CD4-positive, alpha-beta T cell (primary cell): ENCODE measurements at regions not wholly inside any gene's neighbourhood (a gene's known extent, or its start where the extent isn't known, plus 50 kb on each side); places are given as distances from the start of the nearest gene placed in this dataset.

Experiments
- ATAC-seq: fragments of 200-7000 bp; cut with Tn5 transposase; one replicate; pipeline ENCODE4 v1.10.0; 2022; ENCODE audit warnings: mild to moderate bottlenecking; ENCODE audit not compliant: poor library complexity
- CTCF ChIA-PET: fragments of 350-600 bp; sonication (Branson Sonifier 250); formaldehyde crosslinking; loops from one replicate; lab custom pipeline; 2021; ENCODE audit warnings: antibody characterized with exemption, inconsistent platforms; lab: Charles Lee
- POLR2A ChIA-PET: fragments of 350-600 bp; sonication (Branson Sonifier 250); formaldehyde crosslinking; loops from one replicate; lab custom pipeline; 2021; ENCODE audit warnings: antibody characterized with exemption, inconsistent platforms; lab: Charles Lee
- DNase-seq, 14 experiments: peaks; one replicate each; pipeline ENCODE4 v3.0.0-alpha.2; 2013 to 2020; ENCODE audit warnings: mixed read lengths in 2 of 14
- H3K27ac ChIP-seq, 2 donors: one replicate each; pipeline versions ENCODE4 v1.5.1 to v1.7.0; 2013; ENCODE audit warnings: low read length in 2 of 2, low read depth in 1 of 2, mild to moderate bottlenecking in 1 of 2
- H3K27me3 ChIP-seq, 2 experiments: 1 replicate in 1 of 2; 2 replicates in 1 of 2; pipeline versions ENCODE4 v1.6.1 to v1.7.0; 2013; ENCODE audit warnings: low read length in 2 of 2, control low read depth in 1 of 2, mild to moderate bottlenecking in 1 of 2, moderate library complexity in 1 of 2; ENCODE audit not compliant: insufficient read depth in 2 of 2, control insufficient read depth in 1 of 2
- H3K36me3 ChIP-seq: one replicate; pipeline ENCODE4 v1.6.1; 2013; ENCODE audit warnings: low read length, control low read depth; ENCODE audit not compliant: insufficient read depth
- H3K4me1 ChIP-seq: one replicate; pipeline ENCODE4 v1.6.1; 2013; ENCODE audit warnings: low read length, control low read depth; ENCODE audit not compliant: insufficient read depth
- H3K4me3 ChIP-seq: one replicate; pipeline ENCODE4 v1.5.1; 2013; ENCODE audit warnings: mild to moderate bottlenecking, low read length, moderate library complexity
- H3K9me3 ChIP-seq, 2 experiments: 1 replicate in 1 of 2; 2 replicates in 1 of 2; pipeline versions ENCODE4 v1.6.1 to v1.7.0; 2013; ENCODE audit warnings: low read length in 2 of 2, mild to moderate bottlenecking in 2 of 2, control low read depth in 1 of 2, moderate library complexity in 1 of 2; ENCODE audit not compliant: control insufficient read depth in 1 of 2, insufficient read depth in 1 of 2
- H3K27ac Mint-ChIP-seq: one replicate; pipeline ENCODE4 v1.8.0; 2020; ENCODE audit warnings: mixed read lengths
- H3K27me3 Mint-ChIP-seq: one replicate; pipeline ENCODE4 v1.8.0; 2021; ENCODE audit warnings: mixed read lengths
- H3K36me3 Mint-ChIP-seq: one replicate; pipeline ENCODE4 v1.8.0; 2021; ENCODE audit warnings: low read depth, mixed read lengths
- H3K4me1 Mint-ChIP-seq: one replicate; pipeline ENCODE4 v1.8.0; 2021; ENCODE audit warnings: low read depth, mixed read lengths
- H3K4me3 Mint-ChIP-seq: one replicate; pipeline ENCODE4 v1.8.0; 2020; ENCODE audit warnings: mild to moderate bottlenecking, mixed read lengths
- H3K9me3 Mint-ChIP-seq: one replicate; pipeline ENCODE4 v1.8.0; 2020; ENCODE audit warnings: mixed read lengths
- intact Hi-C, 2 experiments: fragments of 100-400 bp; cut with DNase I in 1 of 2; cut with micrococcal nuclease in 1 of 2; formaldehyde crosslinking; loops; one replicate each; pipeline versions ENCODE4 v1.15.1 to v1.9.0; 2023 to 2025; cut with DNase I, micrococcal nuclease
- TF ChIP-seq, protein P1 (sequence below): fragments of 200-600 bp; IDR thresholded peaks from one replicate; pipeline ENCODE4 v1.8.0; 2022; ENCODE audit warnings: antibody characterized with exemption, mild to moderate bottlenecking

GRCh38 chr2:8120506-8120860 lies 561.4 kb upstream of the ID2 start:
- H3K4me3 ChIP-seq: no peak overlapping the region
- no peaks in the 10 kb centered on the region for H3K36me3 ChIP-seq
- no peaks in the 10 kb centered on the region for H3K9me3 ChIP-seq
- CTCF ChIA-PET: no interaction called here
- DNase-seq: no peak
- H3K27me3 ChIP-seq: no peaks in the 10 kb centered on the region
- Mint-ChIP-seq H3K4me1 (no peaks in the 10 kb centered on the region), H3K27me3 (no peaks in the 10 kb centered on the region), H3K36me3 (no peaks in the 10 kb centered on the region), H3K4me3 (no peak overlapping the region), H3K9me3 (no peaks in the 10 kb centered on the region), H3K27ac (no peak overlapping the region)
- POLR2A ChIA-PET: no interaction called here
- intact Hi-C loops: no loop called here
- no peaks in the 10 kb centered on the region for H3K4me1 ChIP-seq
- ATAC-seq: no peak
- TF ChIP-seq, protein P1, sequence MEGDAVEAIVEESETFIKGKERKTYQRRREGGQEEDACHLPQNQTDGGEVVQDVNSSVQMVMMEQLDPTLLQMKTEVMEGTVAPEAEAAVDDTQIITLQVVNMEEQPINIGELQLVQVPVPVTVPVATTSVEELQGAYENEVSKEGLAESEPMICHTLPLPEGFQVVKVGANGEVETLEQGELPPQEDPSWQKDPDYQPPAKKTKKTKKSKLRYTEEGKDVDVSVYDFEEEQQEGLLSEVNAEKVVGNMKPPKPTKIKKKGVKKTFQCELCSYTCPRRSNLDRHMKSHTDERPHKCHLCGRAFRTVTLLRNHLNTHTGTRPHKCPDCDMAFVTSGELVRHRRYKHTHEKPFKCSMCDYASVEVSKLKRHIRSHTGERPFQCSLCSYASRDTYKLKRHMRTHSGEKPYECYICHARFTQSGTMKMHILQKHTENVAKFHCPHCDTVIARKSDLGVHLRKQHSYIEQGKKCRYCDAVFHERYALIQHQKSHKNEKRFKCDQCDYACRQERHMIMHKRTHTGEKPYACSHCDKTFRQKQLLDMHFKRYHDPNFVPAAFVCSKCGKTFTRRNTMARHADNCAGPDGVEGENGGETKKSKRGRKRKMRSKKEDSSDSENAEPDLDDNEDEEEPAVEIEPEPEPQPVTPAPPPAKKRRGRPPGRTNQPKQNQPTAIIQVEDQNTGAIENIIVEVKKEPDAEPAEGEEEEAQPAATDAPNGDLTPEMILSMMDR: no peak
- no peak overlapping the region for H3K27ac ChIP-seq

GRCh38 chr2:8121022-8121825 lies 560.6 kb upstream of the ID2 start:
- ATAC-seq (no peak), DNase-seq (no peak)
- H3K4me1 ChIP-seq: no peaks in the 10 kb centered on the region
- H3K27me3 Mint-ChIP-seq: no peaks in the 10 kb centered on the region
- intact Hi-C loops: no loop called here
- no peak overlapping the region for H3K27ac ChIP-seq
- ChIA-PET POLR2A (no interaction called here), CTCF (interaction anchor here (0.7 kb wide), 1 partner anchor 1164 kb away, joined by 4 read pairs; no protein-coding TSS in a partner anchor)
- H3K4me3 ChIP-seq: no peak overlapping the region
- H3K4me3 Mint-ChIP-seq: no peak overlapping the region
- no peaks in the 10 kb centered on the region for H3K4me1 Mint-ChIP-seq
- TF ChIP-seq, protein P1: no peak
- H3K27me3 ChIP-seq: no peaks in the 10 kb centered on the region
- no peaks in the 10 kb centered on the region for H3K36me3 Mint-ChIP-seq
- H3K27ac Mint-ChIP-seq: no peak overlapping the region
- H3K36me3 ChIP-seq: no peaks in the 10 kb centered on the region
- H3K9me3 ChIP-seq: no peaks in the 10 kb centered on the region
- no peaks in the 10 kb centered on the region for H3K9me3 Mint-ChIP-seq

- no peaks in the 10 kb centered on the region for H3K27me3 ChIP-seq
- TF ChIP-seq, protein P1: no peak
- H3K9me3 ChIP-seq: no peaks in the 10 kb centered on the region
- no peaks in the 10 kb centered on the region for H3K4me1 ChIP-seq
- H3K4me3 ChIP-seq: no peak overlapping the region
- Mint-ChIP-seq H3K36me3 (no peaks in the 10 kb centered on the region), H3K27me3 (no peaks in the 10 kb centered on the region), H3K9me3 (no peaks in the 10 kb centered on the region), H3K4me3 (no peak overlapping the region), H3K27ac (no peak overlapping the region), H3K4me1 (no peaks in the 10 kb centered on the region)
- H3K36me3 ChIP-seq: no peaks in the 10 kb centered on the region
- intact Hi-C loops: no loop called here
- ChIA-PET CTCF (interaction anchor here (0.7 kb wide), 1 partner anchor 1164 kb away, joined by 4 read pairs; no protein-coding TSS in a partner anchor), POLR2A (no interaction called here)
- DNase-seq (no peak), ATAC-seq (no peak)
- H3K27ac ChIP-seq: no peak overlapping the region
These were observed 559.9 kb upstream of the ID2 start for GRCh38 chr2:8121826-8122513.
